Peyer's patch (tissue), 4 donors: ENCODE measurements at regions not wholly inside any gene's neighbourhood (a gene's known extent, or its start where the extent isn't known, plus 50 kb on each side); places are given as distances from the start of the nearest gene placed in this dataset.

ENCODE experiments used
- DNase-seq, 3 donors: peaks; one replicate each; pipeline ENCODE4 v3.0.0-alpha.2; 2017 to 2019
- H3K27ac ChIP-seq, 4 donors: fragments of 200-600 bp; sonication (generic); one replicate each; pipeline ENCODE4 v1.5.1; 2016 to 2019
- H3K27me3 ChIP-seq, 2 donors: fragments of 200-600 bp; sonication (generic); one replicate each; pipeline ENCODE4 v1.5.1; 2019
- H3K36me3 ChIP-seq, 3 donors: fragments of 200-600 bp; sonication (generic); one replicate each; pipeline ENCODE4 v1.5.1; 2016 to 2019
- H3K4me1 ChIP-seq, 4 donors: fragments of 200-600 bp; sonication (generic); one replicate each; pipeline ENCODE4 v1.5.1; 2016 to 2019
- H3K4me3 ChIP-seq, 4 donors: fragments of 200-600 bp; sonication (generic); 1 replicate in 3 of 4; 2 replicates in 1 of 4; pipeline ENCODE4 v1.5.1; 2016 to 2019; ENCODE audit warnings: mild to moderate bottlenecking in 1 of 4
- H3K9me3 ChIP-seq, 4 donors: fragments of 200-600 bp; sonication (generic); one replicate each; pipeline ENCODE4 v1.5.1; 2016 to 2019; ENCODE audit warnings: mild to moderate bottlenecking in 1 of 4
- POLR2A ChIP-seq, 2 donors: fragments of 450-650 bp; IDR thresholded peaks; one replicate each; pipeline ENCODE4 v1.5.1; 2017; ENCODE audit warnings: antibody characterized with exemption in 2 of 2, mild to moderate bottlenecking in 2 of 2, moderate library complexity in 2 of 2
- TF ChIP-seq, protein P1 (sequence below), 6 experiments: fragments of 450-650 bp in 4 of 6; fragments of 200-600 bp in 2 of 6; sonication (generic) in 1 of 6; IDR thresholded peaks; one replicate each; pipeline ENCODE4 v1.5.1; 2017 to 2019; ENCODE audit warnings: antibody characterized with exemption in 6 of 6, mild to moderate bottlenecking in 3 of 6, moderate library complexity in 1 of 6

DNA sequence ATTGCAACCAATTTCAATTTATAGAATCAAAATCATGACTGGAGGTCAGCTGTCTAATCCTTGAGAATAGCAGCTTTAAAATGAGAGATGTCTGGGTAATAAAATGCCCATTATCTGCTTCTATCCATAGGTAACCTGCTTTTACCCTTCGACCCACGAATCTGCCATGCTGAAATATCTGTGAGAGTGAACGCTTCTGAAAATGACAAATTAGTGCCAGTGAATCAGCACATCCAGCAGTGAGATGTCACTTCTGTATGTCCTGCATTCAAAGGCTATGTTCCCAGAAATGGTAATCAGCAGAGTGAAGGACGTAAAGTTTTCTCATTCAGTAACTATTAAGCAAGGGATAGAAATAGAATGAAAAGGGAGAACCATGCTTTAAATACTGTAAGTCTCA is 532.4 kb upstream of the ITGA1 start:
- H3K4me3 ChIP-seq: no peak overlapping the region
- H3K9me3 ChIP-seq: no peaks in the 10 kb centered on the region
- no peak for DNase-seq
- no peaks in the 10 kb centered on the region for H3K36me3 ChIP-seq
- H3K4me1 ChIP-seq: no peaks in the 10 kb centered on the region
- H3K27me3 ChIP-seq: no peaks in the 10 kb centered on the region
- TF ChIP-seq, protein P1, sequence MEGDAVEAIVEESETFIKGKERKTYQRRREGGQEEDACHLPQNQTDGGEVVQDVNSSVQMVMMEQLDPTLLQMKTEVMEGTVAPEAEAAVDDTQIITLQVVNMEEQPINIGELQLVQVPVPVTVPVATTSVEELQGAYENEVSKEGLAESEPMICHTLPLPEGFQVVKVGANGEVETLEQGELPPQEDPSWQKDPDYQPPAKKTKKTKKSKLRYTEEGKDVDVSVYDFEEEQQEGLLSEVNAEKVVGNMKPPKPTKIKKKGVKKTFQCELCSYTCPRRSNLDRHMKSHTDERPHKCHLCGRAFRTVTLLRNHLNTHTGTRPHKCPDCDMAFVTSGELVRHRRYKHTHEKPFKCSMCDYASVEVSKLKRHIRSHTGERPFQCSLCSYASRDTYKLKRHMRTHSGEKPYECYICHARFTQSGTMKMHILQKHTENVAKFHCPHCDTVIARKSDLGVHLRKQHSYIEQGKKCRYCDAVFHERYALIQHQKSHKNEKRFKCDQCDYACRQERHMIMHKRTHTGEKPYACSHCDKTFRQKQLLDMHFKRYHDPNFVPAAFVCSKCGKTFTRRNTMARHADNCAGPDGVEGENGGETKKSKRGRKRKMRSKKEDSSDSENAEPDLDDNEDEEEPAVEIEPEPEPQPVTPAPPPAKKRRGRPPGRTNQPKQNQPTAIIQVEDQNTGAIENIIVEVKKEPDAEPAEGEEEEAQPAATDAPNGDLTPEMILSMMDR (IDR thresholded peaks at IDR 0.05): no peak
- no peak for TF ChIP-seq POLR2A (IDR thresholded peaks at IDR 0.05)
- H3K27ac ChIP-seq: no peak overlapping the region

DNA sequence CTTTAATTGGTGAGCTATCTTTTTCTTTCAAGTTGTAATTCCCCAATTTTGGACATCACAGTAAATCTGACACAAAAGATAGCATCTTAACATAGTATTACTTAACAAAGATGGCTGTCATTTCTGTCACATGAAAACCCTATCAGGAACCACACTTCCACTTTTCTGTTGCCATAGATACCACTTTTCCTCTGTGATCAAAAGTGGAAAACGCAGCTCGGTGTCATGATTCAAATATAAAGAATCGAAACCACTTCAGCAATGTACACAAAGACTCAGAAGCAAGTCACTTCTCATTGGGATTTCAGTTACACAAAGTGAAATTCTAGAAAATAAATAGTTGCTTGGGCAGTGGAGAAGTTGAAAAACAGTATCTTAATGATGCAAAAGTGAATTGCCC is 524.9 kb upstream of the ITGA1 start:
- Histone ChIP-seq H3K9me3 (no peaks in the 10 kb centered on the region), H3K4me3 (no peak overlapping the region), H3K4me1 (no peaks in the 10 kb centered on the region), H3K27me3 (no peaks in the 10 kb centered on the region), H3K36me3 (no peaks in the 10 kb centered on the region), H3K27ac (no peak overlapping the region)
- DNase-seq: no peak
- TF ChIP-seq POLR2A (IDR thresholded peaks at IDR 0.05): no peak
- TF ChIP-seq, protein P1 (IDR thresholded peaks at IDR 0.05): no peak

DNA sequence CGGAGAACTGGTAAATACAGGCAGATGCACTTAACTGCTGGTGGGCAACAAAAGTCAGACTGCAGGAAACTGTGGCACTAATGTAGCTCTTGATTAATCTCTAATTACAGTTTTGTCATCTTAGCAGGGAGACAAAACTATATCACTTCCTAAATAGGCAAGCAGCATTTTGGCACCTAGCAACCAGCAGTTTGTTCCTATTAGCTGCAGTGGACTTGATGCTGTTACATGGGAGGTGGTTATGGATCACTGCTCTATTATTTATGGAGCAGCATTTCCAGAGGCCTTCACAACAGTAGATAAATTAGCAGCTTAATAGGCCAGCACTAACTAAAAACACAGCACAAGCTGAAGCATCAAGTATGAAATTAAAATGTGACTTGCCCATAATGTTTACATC is 518.3 kb upstream of the ITGA1 start:
- no peaks in the 10 kb centered on the region for H3K36me3 ChIP-seq
- no peak overlapping the region for H3K4me3 ChIP-seq
- H3K4me1 ChIP-seq: no peaks in the 10 kb centered on the region
- TF ChIP-seq POLR2A (IDR thresholded peaks at IDR 0.05): no peak
- TF ChIP-seq, protein P1 (IDR thresholded peaks at IDR 0.05): no peak
- no peaks in the 10 kb centered on the region for H3K9me3 ChIP-seq
- no peak overlapping the region for H3K27ac ChIP-seq
- no peaks in the 10 kb centered on the region for H3K27me3 ChIP-seq
- DNase-seq: no peak

DNA sequence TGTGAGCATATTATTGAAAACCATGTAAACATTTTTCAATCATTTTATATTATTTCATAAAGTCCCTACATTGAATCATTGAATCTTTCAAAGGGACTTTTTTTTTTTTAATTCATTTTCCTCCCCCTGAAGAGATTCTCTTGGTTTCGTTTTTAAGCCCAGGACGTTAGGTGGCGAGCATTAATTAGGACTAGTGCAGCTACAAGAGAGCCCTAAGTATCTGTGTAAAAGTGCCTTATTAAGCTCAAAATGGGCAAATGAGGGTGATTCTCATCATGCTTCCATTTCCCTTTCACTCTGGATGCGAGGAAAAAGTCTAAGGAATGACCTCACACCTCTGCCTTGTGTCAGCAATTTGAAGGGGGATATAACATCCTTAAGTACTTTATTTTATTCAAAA is 517.9 kb upstream of the ITGA1 start:
- Histone ChIP-seq H3K36me3 (no peaks in the 10 kb centered on the region), H3K27me3 (no peaks in the 10 kb centered on the region), H3K4me3 (no peak overlapping the region), H3K27ac (no peak overlapping the region), H3K9me3 (no peaks in the 10 kb centered on the region), H3K4me1 (no peaks in the 10 kb centered on the region)
- no peak for DNase-seq
- TF ChIP-seq POLR2A (IDR thresholded peaks at IDR 0.05): no peak
- TF ChIP-seq, protein P1 (IDR thresholded peaks at IDR 0.05): no peak

DNA sequence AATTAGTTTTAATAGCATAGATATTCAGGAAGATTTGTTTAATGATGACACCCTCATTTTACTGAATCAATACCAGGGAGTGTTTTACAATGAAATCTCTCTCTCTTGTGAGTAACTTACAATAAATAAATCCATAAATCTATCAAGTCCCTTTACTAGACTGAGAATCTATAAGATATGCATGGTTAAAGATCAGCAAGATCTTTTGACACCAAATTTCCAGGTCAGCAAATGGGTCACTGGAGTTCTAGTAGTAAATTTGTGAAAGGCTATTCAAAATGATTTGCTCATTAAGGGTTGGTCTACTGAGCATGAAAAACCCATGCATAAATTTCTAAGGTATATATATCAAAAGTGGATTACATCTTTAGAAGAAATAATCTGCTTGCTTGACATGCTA is 512.1 kb upstream of the ITGA1 start:
- H3K4me1 ChIP-seq: no peaks in the 10 kb centered on the region
- no peaks in the 10 kb centered on the region for H3K36me3 ChIP-seq
- DNase-seq: no peak
- TF ChIP-seq, protein P1 (IDR thresholded peaks at IDR 0.05): no peak
- TF ChIP-seq POLR2A (IDR thresholded peaks at IDR 0.05): no peak
- H3K27me3 ChIP-seq: no peaks in the 10 kb centered on the region
- no peak overlapping the region for H3K27ac ChIP-seq
- H3K9me3 ChIP-seq: no peaks in the 10 kb centered on the region
- H3K4me3 ChIP-seq: no peak overlapping the region

DNA sequence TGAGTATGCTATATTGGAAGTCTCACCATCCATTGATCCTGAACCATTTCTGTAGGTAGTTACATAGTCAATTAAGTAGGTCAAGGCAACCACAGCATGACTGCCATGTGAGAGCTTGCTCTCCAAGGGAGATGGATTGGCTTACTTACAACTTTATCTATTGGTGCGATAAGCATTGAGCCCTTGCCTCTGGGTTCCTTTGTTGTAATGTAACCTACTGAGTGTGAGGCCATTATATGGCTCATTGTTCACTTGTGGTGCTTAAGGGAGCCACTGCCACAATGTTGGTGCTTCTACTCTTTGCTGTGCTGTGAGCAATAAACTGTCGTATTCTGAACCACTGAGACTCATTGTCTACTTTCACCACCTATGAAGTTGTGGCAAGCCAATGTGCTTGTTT is 510.6 kb upstream of the ITGA1 start:
- TF ChIP-seq POLR2A (IDR thresholded peaks at IDR 0.05): no peak
- TF ChIP-seq, protein P1 (IDR thresholded peaks at IDR 0.05): no peak
- Histone ChIP-seq H3K27ac (no peak overlapping the region), H3K9me3 (no peaks in the 10 kb centered on the region), H3K4me1 (no peaks in the 10 kb centered on the region), H3K4me3 (no peak overlapping the region), H3K36me3 (no peaks in the 10 kb centered on the region), H3K27me3 (no peaks in the 10 kb centered on the region)
- DNase-seq: no peak
